ENCODE measurements at regions not wholly inside any gene's neighbourhood (a gene's known extent, or its start where the extent isn't known, plus 50 kb on each side); places are given as distances from the start of the nearest gene placed in this dataset.

GRCh38 chr3:180330440-180330839 lies 271.5 kb upstream of the TTC14 start:
- in situ Hi-C loops (cut with MboI; ENCODE audit: low sequenced_read_pairs in 4 of 4) (no loop called here), intact Hi-C loops (cut with DNase I; ENCODE audit: low total_unique reads) (no loop called here)
- Histone ChIP-seq H3K36me3 (no peaks in the 10 kb centered on the region), H3K9me3 (no peaks in the 10 kb centered on the region), H3K4me3 (no peak overlapping the region), H3K4me1 (no peaks in the 10 kb centered on the region), H3K27ac (no peak overlapping the region), H3K27me3 (no peaks in the 10 kb centered on the region)
- TF ChIP-seq, protein P1, sequence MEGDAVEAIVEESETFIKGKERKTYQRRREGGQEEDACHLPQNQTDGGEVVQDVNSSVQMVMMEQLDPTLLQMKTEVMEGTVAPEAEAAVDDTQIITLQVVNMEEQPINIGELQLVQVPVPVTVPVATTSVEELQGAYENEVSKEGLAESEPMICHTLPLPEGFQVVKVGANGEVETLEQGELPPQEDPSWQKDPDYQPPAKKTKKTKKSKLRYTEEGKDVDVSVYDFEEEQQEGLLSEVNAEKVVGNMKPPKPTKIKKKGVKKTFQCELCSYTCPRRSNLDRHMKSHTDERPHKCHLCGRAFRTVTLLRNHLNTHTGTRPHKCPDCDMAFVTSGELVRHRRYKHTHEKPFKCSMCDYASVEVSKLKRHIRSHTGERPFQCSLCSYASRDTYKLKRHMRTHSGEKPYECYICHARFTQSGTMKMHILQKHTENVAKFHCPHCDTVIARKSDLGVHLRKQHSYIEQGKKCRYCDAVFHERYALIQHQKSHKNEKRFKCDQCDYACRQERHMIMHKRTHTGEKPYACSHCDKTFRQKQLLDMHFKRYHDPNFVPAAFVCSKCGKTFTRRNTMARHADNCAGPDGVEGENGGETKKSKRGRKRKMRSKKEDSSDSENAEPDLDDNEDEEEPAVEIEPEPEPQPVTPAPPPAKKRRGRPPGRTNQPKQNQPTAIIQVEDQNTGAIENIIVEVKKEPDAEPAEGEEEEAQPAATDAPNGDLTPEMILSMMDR (IDR thresholded peaks at IDR 0.05 in 4 of 5, conservative IDR thresholded peaks at IDR 0.05 in 1 of 5): no peak
- no peak for TF ChIP-seq POLR2A (IDR thresholded peaks at IDR 0.05)
- DNase-seq (no peak), ATAC-seq (no peak)

DNA sequence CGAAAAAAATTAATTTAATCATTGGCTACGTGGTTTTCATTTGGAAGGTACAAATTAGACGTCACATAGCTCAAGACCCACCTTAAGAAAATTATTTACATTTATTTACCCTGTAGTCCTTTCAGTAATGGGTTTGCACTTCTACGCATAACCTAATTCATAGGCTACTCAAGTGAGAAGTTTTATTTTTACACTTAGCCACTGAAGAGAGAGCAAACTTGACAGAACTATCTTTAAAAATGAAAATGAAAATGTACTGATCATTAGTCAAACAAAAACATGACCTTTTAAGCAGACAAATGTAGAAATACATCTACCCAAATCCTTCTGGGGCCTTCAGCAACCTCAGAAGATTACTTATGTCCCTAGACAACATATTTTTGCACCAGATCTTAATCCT lies 269.4 kb upstream of the TTC14 start:
- no peaks in the 10 kb centered on the region for H3K4me1 ChIP-seq
- ATAC-seq (no peak), DNase-seq (no peak)
- H3K27me3 ChIP-seq: no peaks in the 10 kb centered on the region
- H3K9me3 ChIP-seq: no peaks in the 10 kb centered on the region
- no peak overlapping the region for H3K4me3 ChIP-seq
- intact Hi-C loops (cut with DNase I; ENCODE audit: low total_unique reads) (no loop called here), in situ Hi-C loops (cut with MboI; ENCODE audit: low sequenced_read_pairs in 4 of 4) (no loop called here)
- no peak overlapping the region for H3K27ac ChIP-seq
- TF ChIP-seq, protein P1 (IDR thresholded peaks at IDR 0.05 in 4 of 5, conservative IDR thresholded peaks at IDR 0.05 in 1 of 5): no peak
- TF ChIP-seq POLR2A (IDR thresholded peaks at IDR 0.05): no peak
- H3K36me3 ChIP-seq: no peaks in the 10 kb centered on the region

DNA sequence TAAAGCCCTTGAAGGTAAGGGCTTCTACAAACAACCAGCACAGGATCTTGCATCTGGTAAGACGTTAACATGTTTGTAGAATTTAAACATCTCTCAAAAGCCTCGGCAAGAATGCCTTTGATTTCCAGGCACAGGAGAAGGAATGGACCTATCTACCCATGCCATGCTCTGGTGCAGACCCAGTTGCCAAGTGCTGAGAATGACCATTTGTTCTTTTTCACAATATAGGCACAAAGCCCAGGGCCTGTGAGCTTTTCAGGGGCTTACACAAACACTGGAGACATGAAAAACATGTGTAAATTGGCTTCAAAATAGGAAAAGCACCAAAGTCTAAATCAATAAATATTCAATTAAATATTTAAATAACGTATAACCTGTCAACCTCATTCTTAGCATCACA lies 266.9 kb upstream of the TTC14 start:
- Histone ChIP-seq H3K36me3 (no peaks in the 10 kb centered on the region), H3K27ac (no peak overlapping the region), H3K4me3 (no peak overlapping the region), H3K27me3 (no peaks in the 10 kb centered on the region), H3K9me3 (no peaks in the 10 kb centered on the region), H3K4me1 (no peaks in the 10 kb centered on the region)
- DNase-seq: no peak
- intact Hi-C loops (cut with DNase I; ENCODE audit: low total_unique reads) (no loop called here), in situ Hi-C loops (cut with MboI; ENCODE audit: low sequenced_read_pairs in 4 of 4) (no loop called here)
- ATAC-seq: no peak
- no peak for TF ChIP-seq POLR2A (IDR thresholded peaks at IDR 0.05)
- TF ChIP-seq, protein P1 (IDR thresholded peaks at IDR 0.05 in 4 of 5, conservative IDR thresholded peaks at IDR 0.05 in 1 of 5): no peak

GRCh38 chr3:180340395-180340794 lies 261.6 kb upstream of the TTC14 start:
- in situ Hi-C loops (cut with MboI; ENCODE audit: low sequenced_read_pairs in 4 of 4): no loop called here

GRCh38 chr3:180341516-180341915 lies 260.4 kb upstream of the TTC14 start:
- intact Hi-C loops (cut with DNase I; ENCODE audit: low total_unique reads) (no loop called here), in situ Hi-C loops (cut with MboI; ENCODE audit: low sequenced_read_pairs in 4 of 4) (no loop called here)
- ATAC-seq: no peak
- H3K4me1 ChIP-seq: no peaks in the 10 kb centered on the region
- no peak overlapping the region for H3K27ac ChIP-seq
- no peak overlapping the region for H3K4me3 ChIP-seq
- H3K9me3 ChIP-seq: no peaks in the 10 kb centered on the region
- no peak for TF ChIP-seq POLR2A (IDR thresholded peaks at IDR 0.05)
- TF ChIP-seq, protein P1 (IDR thresholded peaks at IDR 0.05 in 4 of 5, conservative IDR thresholded peaks at IDR 0.05 in 1 of 5): no peak
- H3K27me3 ChIP-seq: no peaks in the 10 kb centered on the region
- DNase-seq: no peak
- no peaks in the 10 kb centered on the region for H3K36me3 ChIP-seq

More at GRCh38 chr3:180340395-180340794, 261.6 kb upstream of the TTC14 start:
- DNase-seq (no peak), ATAC-seq (no peak)
- no peak overlapping the region for H3K4me3 ChIP-seq
- H3K36me3 ChIP-seq: no peaks in the 10 kb centered on the region
- no peak for TF ChIP-seq POLR2A (IDR thresholded peaks at IDR 0.05)
- TF ChIP-seq, protein P1 (IDR thresholded peaks at IDR 0.05 in 4 of 5, conservative IDR thresholded peaks at IDR 0.05 in 1 of 5): no peak
- no peaks in the 10 kb centered on the region for H3K4me1 ChIP-seq
- intact Hi-C loops (cut with DNase I; ENCODE audit: low total_unique reads): no loop called here
- no peaks in the 10 kb centered on the region for H3K9me3 ChIP-seq
- H3K27me3 ChIP-seq: no peaks in the 10 kb centered on the region
- H3K27ac ChIP-seq: no peak overlapping the region
